Colonic mucosa (tissue), 4 donors: ENCODE measurements at regions not wholly inside any gene's neighbourhood (a gene's known extent, or its start where the extent isn't known, plus 50 kb on each side); places are given as distances from the start of the nearest gene placed in this dataset.

Source experiments
- DNase-seq: peaks from one replicate; pipeline ENCODE4 v3.0.0-alpha.2; 2020
- H3K27ac ChIP-seq: fragments of 200-600 bp; one replicate; pipeline ENCODE4 v1.8.0; 2021
- H3K27me3 ChIP-seq: fragments of 200-600 bp; one replicate; pipeline ENCODE4 v1.8.0; 2021
- H3K36me3 ChIP-seq: fragments of 200-600 bp; one replicate; pipeline ENCODE4 v1.8.0; 2021
- H3K4me1 ChIP-seq: fragments of 200-600 bp; one replicate; pipeline ENCODE4 v1.8.0; 2021; ENCODE audit warnings: mild to moderate bottlenecking
- H3K4me3 ChIP-seq: fragments of 200-600 bp; one replicate; pipeline ENCODE4 v1.8.0; 2021
- H3K9ac ChIP-seq, 2 donors: one replicate each; pipeline ENCODE4 v1.7.0; 2013; ENCODE audit warnings: control low read depth in 2 of 2, low read depth in 2 of 2, low read length in 2 of 2
- H3K9me3 ChIP-seq: fragments of 200-600 bp; one replicate; pipeline ENCODE4 v1.8.0; 2021
- intact Hi-C: fragments of 100-400 bp; cut with DNase I; formaldehyde crosslinking; loops from one replicate; pipeline ENCODE4 v1.14.1; 2022
- TF ChIP-seq, protein P1 (sequence below): fragments of 200-600 bp; IDR thresholded peaks from one replicate; pipeline ENCODE4 v1.8.0; 2022; ENCODE audit warnings: antibody characterized with exemption, mild to moderate bottlenecking
- donor health status: healthy.
- donor health status: DM: no; HTN: no; CAD: no.
- donor health status: DM: no; HTN: no; CAD: no.

DNA sequence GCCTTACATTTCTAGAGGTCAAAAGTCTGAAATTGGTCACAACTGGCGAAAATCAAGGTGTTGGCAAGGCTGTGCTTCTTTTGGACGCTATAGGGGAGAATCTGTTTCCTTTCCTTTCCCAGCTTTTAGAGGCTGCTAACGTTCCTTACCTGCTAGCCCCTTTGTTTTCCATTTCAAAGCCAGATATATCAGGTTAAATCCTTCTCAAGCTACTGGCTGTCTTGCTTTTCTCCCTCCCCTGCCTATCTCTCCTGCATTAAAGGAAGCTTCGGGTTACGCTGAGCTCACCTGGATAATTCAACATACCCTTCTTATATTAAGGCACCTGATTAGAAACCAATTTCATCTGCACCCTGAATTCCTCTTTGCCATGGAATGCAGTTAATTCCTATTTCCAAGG is 1569.7 kb upstream of the SLC10A2 start:
- TF ChIP-seq, protein P1, sequence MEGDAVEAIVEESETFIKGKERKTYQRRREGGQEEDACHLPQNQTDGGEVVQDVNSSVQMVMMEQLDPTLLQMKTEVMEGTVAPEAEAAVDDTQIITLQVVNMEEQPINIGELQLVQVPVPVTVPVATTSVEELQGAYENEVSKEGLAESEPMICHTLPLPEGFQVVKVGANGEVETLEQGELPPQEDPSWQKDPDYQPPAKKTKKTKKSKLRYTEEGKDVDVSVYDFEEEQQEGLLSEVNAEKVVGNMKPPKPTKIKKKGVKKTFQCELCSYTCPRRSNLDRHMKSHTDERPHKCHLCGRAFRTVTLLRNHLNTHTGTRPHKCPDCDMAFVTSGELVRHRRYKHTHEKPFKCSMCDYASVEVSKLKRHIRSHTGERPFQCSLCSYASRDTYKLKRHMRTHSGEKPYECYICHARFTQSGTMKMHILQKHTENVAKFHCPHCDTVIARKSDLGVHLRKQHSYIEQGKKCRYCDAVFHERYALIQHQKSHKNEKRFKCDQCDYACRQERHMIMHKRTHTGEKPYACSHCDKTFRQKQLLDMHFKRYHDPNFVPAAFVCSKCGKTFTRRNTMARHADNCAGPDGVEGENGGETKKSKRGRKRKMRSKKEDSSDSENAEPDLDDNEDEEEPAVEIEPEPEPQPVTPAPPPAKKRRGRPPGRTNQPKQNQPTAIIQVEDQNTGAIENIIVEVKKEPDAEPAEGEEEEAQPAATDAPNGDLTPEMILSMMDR: no peak
- intact Hi-C loops: no loop called here
- Histone ChIP-seq H3K4me3 (no peak overlapping the region), H3K4me1 (no peaks in the 10 kb centered on the region), H3K27ac (no peak overlapping the region), H3K9ac (no peak overlapping the region), H3K36me3 (no peaks in the 10 kb centered on the region), H3K9me3 (no peaks in the 10 kb centered on the region), H3K27me3 (no peaks in the 10 kb centered on the region)
- DNase-seq: no peak

DNA sequence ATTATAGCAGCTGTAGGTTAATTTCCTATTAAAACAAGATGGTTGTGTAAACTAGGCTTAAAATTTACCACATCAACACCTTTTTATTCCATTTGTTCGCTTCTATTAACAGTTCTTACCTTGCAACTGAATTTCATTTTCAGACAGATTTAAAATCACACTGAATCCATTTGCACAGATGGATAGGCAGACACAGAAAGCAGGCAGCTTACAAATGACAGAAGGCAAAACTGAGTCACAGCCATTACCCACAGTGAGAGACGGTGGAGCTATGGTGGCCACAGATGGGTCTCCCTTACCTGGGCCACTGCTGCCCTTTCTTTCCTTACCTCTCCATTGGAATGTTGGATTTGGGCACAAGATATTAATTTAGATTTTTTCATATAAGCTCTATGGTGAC is 1567.8 kb upstream of the SLC10A2 start:
- Histone ChIP-seq H3K9me3 (no peaks in the 10 kb centered on the region), H3K27ac (no peak overlapping the region), H3K4me1 (no peaks in the 10 kb centered on the region), H3K9ac (no peak overlapping the region), H3K27me3 (no peaks in the 10 kb centered on the region), H3K4me3 (no peak overlapping the region), H3K36me3 (no peaks in the 10 kb centered on the region)
- intact Hi-C loops: no loop called here
- TF ChIP-seq, protein P1: no peak
- no peak for DNase-seq

DNA sequence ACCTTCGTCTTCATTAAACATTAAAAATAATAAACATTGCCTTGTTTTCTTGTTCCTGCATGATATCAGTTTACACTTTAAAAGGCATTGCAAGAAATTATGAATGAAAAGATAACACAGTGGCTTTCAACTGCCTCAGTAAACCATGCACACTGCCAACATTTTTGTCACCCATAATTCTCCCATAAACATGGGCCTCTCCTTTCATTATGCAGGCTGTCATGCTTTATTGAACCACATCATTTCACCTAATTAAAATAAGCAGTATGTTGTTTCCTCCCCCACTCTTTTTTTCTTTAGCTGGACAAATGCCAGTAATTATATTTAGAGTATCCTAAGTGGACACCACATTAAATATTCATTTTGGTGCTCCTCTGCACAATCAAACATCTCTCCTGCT is 1566.5 kb upstream of the SLC10A2 start:
- TF ChIP-seq, protein P1: no peak
- Histone ChIP-seq H3K9me3 (no peaks in the 10 kb centered on the region), H3K36me3 (no peaks in the 10 kb centered on the region), H3K27me3 (no peaks in the 10 kb centered on the region), H3K4me1 (no peaks in the 10 kb centered on the region), H3K27ac (no peak overlapping the region), H3K4me3 (no peak overlapping the region), H3K9ac (no peak overlapping the region)
- no peak for DNase-seq
- intact Hi-C loops: no loop called here

DNA sequence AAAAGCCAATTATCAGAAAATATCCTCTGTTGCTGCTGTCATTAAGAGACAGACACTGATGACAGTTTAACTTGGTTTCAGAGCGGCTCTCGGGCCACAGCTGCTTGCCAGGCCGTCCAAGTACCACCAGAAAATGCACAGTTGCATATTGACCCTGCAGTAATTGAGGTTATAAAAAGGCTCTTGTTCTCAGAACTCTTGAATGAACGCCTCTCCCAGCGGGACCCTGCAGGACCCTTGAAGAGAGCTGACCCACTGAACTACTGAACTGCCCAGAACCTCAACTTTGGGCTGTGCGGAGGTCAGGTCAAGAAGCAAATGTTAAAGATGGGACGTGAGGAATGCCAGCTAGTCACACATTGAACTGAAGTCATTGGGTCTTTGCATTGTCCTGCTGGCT is 1559.0 kb upstream of the SLC10A2 start:
- H3K4me3 ChIP-seq: no peak overlapping the region
- H3K9ac ChIP-seq: no peak overlapping the region
- no peak overlapping the region for H3K27ac ChIP-seq
- intact Hi-C loops: no loop called here
- no peaks in the 10 kb centered on the region for H3K36me3 ChIP-seq
- TF ChIP-seq, protein P1: no peak
- H3K27me3 ChIP-seq: no peaks in the 10 kb centered on the region
- DNase-seq: no peak
- H3K9me3 ChIP-seq: no peaks in the 10 kb centered on the region
- no peaks in the 10 kb centered on the region for H3K4me1 ChIP-seq

DNA sequence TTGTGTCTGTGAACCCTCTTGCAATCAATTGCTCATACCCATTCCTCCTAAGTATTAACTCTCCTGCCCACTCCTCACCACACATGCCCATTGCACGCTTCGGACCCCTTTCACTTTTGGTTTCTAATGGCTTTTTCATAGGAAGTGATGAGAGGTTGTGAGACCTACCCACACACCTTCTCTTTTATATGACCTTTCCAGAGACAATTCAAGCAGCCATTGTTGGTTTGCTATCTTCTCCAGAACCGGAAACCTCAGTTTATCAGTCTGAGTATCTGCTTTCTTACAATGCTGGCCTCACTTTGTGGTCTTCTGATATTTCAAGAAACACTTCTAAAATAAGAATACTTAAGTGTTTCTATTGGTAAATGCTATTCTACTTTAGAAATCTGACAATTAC is 1550.8 kb upstream of the SLC10A2 start:
- Histone ChIP-seq H3K9me3 (no peaks in the 10 kb centered on the region), H3K36me3 (no peaks in the 10 kb centered on the region)
- intact Hi-C loops: no loop called here

More for the DNA sequence above, 1550.8 kb upstream of the SLC10A2 start:
- H3K4me1 ChIP-seq: no peaks in the 10 kb centered on the region
- H3K27me3 ChIP-seq: no peaks in the 10 kb centered on the region
- H3K4me3 ChIP-seq: no peak overlapping the region
- no peak for DNase-seq
- H3K27ac ChIP-seq: no peak overlapping the region
- TF ChIP-seq, protein P1: no peak
- no peak overlapping the region for H3K9ac ChIP-seq
